HG03457 (cell line): ENCODE measurements at regions not wholly inside any gene's neighbourhood (a gene's known extent, or its start where the extent isn't known, plus 50 kb on each side); places are given as distances from the start of the nearest gene placed in this dataset.
"Not testable (repeated sequence)": the region's sequence is repeated elsewhere in the genome, so short reads cannot be mapped to it uniquely, and the experiment has no call there.

Experiments used
- ATAC-seq: cut with Tn5 transposase; IDR thresholded peaks from one replicate; pipeline ENCODE4 v1.9.1; 2021; ENCODE audit warnings: moderate number of reproducible peaks; ENCODE audit not compliant: unreplicated experiment

GRCh38 chr17:72175787-72176515 is 55.1 kb downstream of the SOX9 start:
- no peak for ATAC-seq

GRCh38 chr17:72176516-72176851 is 55.7 kb downstream of the SOX9 start:
- ATAC-seq: no peak

- no peak for ATAC-seq
Observed at GRCh38 chr17:72176951-72177660, 56.3 kb downstream of the SOX9 start.

- no peak for ATAC-seq
Observed at GRCh38 chr17:72177738-72178137, 56.9 kb downstream of the SOX9 start.

GRCh38 chr17:72182371-72182873 is 61.6 kb downstream of the SOX9 start:
- ATAC-seq: no peak

- ATAC-seq: no peak
Observed at GRCh38 chr17:72183194-72183685, 62.4 kb downstream of the SOX9 start.

GRCh38 chr17:72184805-72185204 is 64.0 kb downstream of the SOX9 start:
- ATAC-seq: no peak

- ATAC-seq: no peak
Observed at GRCh38 chr17:72185564-72185963, 64.7 kb downstream of the SOX9 start.

- no peak for ATAC-seq
Observed at GRCh38 chr17:72187556-72187955, 66.7 kb downstream of the SOX9 start.

- no peak for ATAC-seq
Observed at GRCh38 chr17:72188801-72189200, 68.0 kb downstream of the SOX9 start.

- no peak for ATAC-seq
Observed at GRCh38 chr17:72189768-72190593, 69.2 kb downstream of the SOX9 start.

- ATAC-seq: no peak
Observed at GRCh38 chr17:72191356-72191755, 70.5 kb downstream of the SOX9 start.

GRCh38 chr17:72191921-72192799 is 71.3 kb downstream of the SOX9 start:
- no peak for ATAC-seq

GRCh38 chr17:72192800-72193192 is 72.0 kb downstream of the SOX9 start:
- no peak for ATAC-seq

GRCh38 chr17:72193391-72194106 is 72.7 kb downstream of the SOX9 start:
- no peak for ATAC-seq

GRCh38 chr17:72194107-72194440 is 73.3 kb downstream of the SOX9 start:
- ATAC-seq: not testable (repeated sequence)

- ATAC-seq: no peak
Observed at GRCh38 chr17:72199256-72199655, 78.4 kb downstream of the SOX9 start.

GRCh38 chr17:72204742-72205141 is 83.9 kb downstream of the SOX9 start:
- ATAC-seq: no peak

GRCh38 chr17:72205357-72205756 is 84.5 kb downstream of the SOX9 start:
- no peak for ATAC-seq

- ATAC-seq: no peak
Observed at GRCh38 chr17:72205822-72206221, 85.0 kb downstream of the SOX9 start.
